Adrenal gland (tissue), 5 donors: ENCODE measurements at regions not wholly inside any gene's neighbourhood (a gene's known extent, or its start where the extent isn't known, plus 50 kb on each side); places are given as distances from the start of the nearest gene placed in this dataset.

ENCODE experiments used
- POLR2A ChIP-seq, 2 donors: fragments of 450-650 bp; IDR thresholded peaks; one replicate each; pipeline ENCODE4 v1.6.1; 2017; ENCODE audit warnings: antibody characterized with exemption in 2 of 2, mild to moderate bottlenecking in 2 of 2, moderate library complexity in 1 of 2
- TF ChIP-seq, protein P1 (sequence below), 6 experiments: fragments of 450-650 bp in 4 of 6; fragments of 200-600 bp in 2 of 6; sonication (generic) in 1 of 6; IDR thresholded peaks; 1 replicate in 5 of 6; 2 replicates in 1 of 6; pipeline versions ENCODE4 v1.5.1 to v1.8.0; 2016 to 2021; ENCODE audit warnings: antibody characterized with exemption in 6 of 6, mild to moderate bottlenecking in 2 of 6, moderate library complexity in 1 of 6
- donor health status: DM: no; HTN: no; CAD: no.

DNA sequence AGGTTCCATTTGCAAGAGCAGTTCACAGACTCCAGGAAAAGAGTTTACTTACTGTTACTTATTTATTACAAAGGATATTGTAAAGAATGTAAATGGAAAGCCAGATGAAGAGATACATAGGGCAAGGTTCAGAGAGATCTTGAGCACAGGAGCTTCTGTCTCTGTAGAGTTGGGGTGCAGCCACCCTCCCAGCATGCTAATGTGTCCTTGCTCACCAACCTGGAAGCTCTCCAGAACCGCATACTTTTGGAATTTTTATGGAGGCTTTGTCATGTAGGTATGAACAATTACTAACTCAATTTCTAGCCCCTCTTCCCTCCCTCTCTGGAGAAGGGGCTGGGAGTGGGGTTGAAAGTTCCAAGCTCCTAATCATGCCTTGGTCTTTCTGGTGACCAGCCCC, 857.2 kb downstream of the RPA4 start:
- TF ChIP-seq, protein P1, sequence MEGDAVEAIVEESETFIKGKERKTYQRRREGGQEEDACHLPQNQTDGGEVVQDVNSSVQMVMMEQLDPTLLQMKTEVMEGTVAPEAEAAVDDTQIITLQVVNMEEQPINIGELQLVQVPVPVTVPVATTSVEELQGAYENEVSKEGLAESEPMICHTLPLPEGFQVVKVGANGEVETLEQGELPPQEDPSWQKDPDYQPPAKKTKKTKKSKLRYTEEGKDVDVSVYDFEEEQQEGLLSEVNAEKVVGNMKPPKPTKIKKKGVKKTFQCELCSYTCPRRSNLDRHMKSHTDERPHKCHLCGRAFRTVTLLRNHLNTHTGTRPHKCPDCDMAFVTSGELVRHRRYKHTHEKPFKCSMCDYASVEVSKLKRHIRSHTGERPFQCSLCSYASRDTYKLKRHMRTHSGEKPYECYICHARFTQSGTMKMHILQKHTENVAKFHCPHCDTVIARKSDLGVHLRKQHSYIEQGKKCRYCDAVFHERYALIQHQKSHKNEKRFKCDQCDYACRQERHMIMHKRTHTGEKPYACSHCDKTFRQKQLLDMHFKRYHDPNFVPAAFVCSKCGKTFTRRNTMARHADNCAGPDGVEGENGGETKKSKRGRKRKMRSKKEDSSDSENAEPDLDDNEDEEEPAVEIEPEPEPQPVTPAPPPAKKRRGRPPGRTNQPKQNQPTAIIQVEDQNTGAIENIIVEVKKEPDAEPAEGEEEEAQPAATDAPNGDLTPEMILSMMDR (IDR thresholded peaks at IDR 0.05): no peak
- no peak for TF ChIP-seq POLR2A (IDR thresholded peaks at IDR 0.05)
